Iris pigment epithelial cell (primary cell): ENCODE measurements at regions not wholly inside any gene's neighbourhood (a gene's known extent, or its start where the extent isn't known, plus 50 kb on each side); places are given as distances from the start of the nearest gene placed in this dataset.
A peak's percentile ranks its signal among the peaks of the same experiment; 100 is the strongest.
"Not testable (repeated sequence)": the region's sequence is repeated elsewhere in the genome, so short reads cannot be mapped to it uniquely, and the experiment has no call there.

Experiments
- DNase-seq: peaks from one replicate; pipeline ENCODE4 v3.0.0-alpha.2; 2011; ENCODE audit warnings: low read depth

- no peak for DNase-seq
These were observed 859.9 kb upstream of the ATXN7L3B start for GRCh38 chr12:73677520-73678291.

GRCh38 chr12:73678335-73678734 lies 859.3 kb upstream of the ATXN7L3B start:
- DNase-seq = peak; percentile 1

- no peak for DNase-seq
These were observed 838.3 kb upstream of the ATXN7L3B start for GRCh38 chr12:73699318-73699717.

- no peak for DNase-seq
These were observed 823.0 kb upstream of the ATXN7L3B start for GRCh38 chr12:73714655-73715054.

GRCh38 chr12:73716143-73716542 lies 821.5 kb upstream of the ATXN7L3B start:
- DNase-seq = not testable (repeated sequence)

GRCh38 chr12:73719223-73719622 lies 818.4 kb upstream of the ATXN7L3B start:
- no peak for DNase-seq

GRCh38 chr12:73726881-73727280 lies 810.8 kb upstream of the ATXN7L3B start:
- DNase-seq = no peak

GRCh38 chr12:73731658-73732057 lies 806.0 kb upstream of the ATXN7L3B start:
- peak; percentile 16 for DNase-seq

GRCh38 chr12:73769337-73769736 lies 768.3 kb upstream of the ATXN7L3B start:
- no peak for DNase-seq

GRCh38 chr12:73798523-73798922 lies 739.1 kb upstream of the ATXN7L3B start:
- DNase-seq = peak; percentile 43

- no peak for DNase-seq
These were observed 722.5 kb upstream of the ATXN7L3B start for GRCh38 chr12:73815072-73815645.

GRCh38 chr12:73817161-73817560 lies 720.5 kb upstream of the ATXN7L3B start:
- no peak for DNase-seq

GRCh38 chr12:73833746-73834145 lies 703.9 kb upstream of the ATXN7L3B start:
- DNase-seq = no peak

GRCh38 chr12:73841963-73842362 lies 695.7 kb upstream of the ATXN7L3B start:
- DNase-seq = no peak

GRCh38 chr12:73863546-73863945 lies 674.1 kb upstream of the ATXN7L3B start:
- peak; percentile 30 for DNase-seq

GRCh38 chr12:73867147-73867546 lies 670.5 kb upstream of the ATXN7L3B start:
- peak; percentile 15 for DNase-seq

GRCh38 chr12:73877291-73877690 lies 660.3 kb upstream of the ATXN7L3B start:
- DNase-seq = not testable (repeated sequence)

GRCh38 chr12:73892201-73892600 lies 645.4 kb upstream of the ATXN7L3B start:
- DNase-seq = peak; percentile 49

GRCh38 chr12:73898645-73899044 lies 639.0 kb upstream of the ATXN7L3B start:
- no peak for DNase-seq

- no peak for DNase-seq
These were observed 635.4 kb upstream of the ATXN7L3B start for GRCh38 chr12:73902260-73902659.

GRCh38 chr12:73906757-73907156 lies 630.9 kb upstream of the ATXN7L3B start:
- no peak for DNase-seq

GRCh38 chr12:73935817-73936216 lies 601.8 kb upstream of the ATXN7L3B start:
- DNase-seq = peak; percentile 8

- DNase-seq = no peak
These were observed 590.2 kb upstream of the ATXN7L3B start for GRCh38 chr12:73947326-73948026.
